ENCODE measurements at regions not wholly inside any gene's neighbourhood (a gene's known extent, or its start where the extent isn't known, plus 50 kb on each side); places are given as distances from the start of the nearest gene placed in this dataset.
"Not testable (repeated sequence)": the region's sequence is repeated elsewhere in the genome, so short reads cannot be mapped to it uniquely, and the experiment has no call there.

DNA sequence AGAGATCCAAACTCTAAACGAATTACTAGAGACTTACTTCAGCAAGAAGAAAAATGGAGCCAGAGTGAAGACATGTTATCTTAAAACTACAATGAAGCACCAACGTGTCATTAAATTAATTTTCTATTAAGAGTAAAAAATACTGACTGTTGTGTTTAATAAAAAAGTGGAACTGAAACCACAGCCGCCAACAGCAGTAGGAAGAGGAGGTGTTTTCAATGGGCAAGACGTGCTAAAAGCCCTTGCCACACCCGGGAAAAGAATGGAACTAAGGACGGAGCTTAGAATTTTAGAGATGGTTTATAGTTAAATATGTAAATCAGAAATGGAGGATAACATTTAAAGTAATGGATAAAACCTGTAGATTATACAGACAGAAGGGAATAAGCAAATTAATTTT, 608.7 kb downstream of the TFAP2A start:
- DNase-seq = no peak

DNA sequence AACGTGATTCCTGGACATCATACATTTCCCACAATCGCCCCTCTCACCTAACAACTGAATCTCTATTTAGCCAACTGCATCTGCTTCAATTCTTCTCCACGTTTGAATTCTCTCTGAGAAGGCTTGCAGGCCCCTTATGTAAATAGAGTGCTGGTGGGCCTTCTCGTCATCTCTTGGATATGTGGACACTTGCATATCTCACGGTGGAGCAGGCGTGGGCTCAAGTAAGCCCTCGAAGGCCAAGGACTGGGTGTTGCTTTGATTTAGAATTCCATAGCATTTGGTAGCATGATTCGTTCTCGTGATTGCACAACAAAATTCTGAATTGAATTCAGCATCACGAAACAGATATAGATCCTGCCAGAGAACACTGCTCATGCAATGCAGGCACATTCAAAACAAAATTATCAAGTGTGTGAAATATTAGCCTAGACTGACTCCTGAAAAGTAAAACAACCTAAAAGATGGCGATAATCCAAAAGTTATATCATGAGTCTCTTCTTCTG, 613.6 kb downstream of the TFAP2A start:
- DNase-seq = peak; percentile 25

DNA sequence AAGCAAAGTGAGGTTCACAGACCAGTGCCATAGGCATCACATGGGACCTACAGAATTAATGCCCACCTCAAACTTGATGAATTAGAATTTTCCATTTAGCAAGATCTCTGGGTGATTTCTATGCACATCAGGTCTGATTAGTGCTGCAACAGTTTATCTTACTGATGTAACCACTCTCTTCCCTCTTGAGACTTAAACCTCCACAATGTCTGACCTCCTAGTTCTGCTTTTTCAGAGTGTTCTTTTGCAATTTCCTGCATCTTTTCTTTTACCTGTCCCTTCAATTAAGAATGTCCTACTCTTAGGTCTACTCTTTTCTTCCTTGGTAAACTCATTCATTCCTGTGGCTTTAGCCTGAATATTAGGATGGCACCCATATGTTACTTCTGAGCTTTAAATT, 615.3 kb downstream of the TFAP2A start:
- DNase-seq = no peak

DNA sequence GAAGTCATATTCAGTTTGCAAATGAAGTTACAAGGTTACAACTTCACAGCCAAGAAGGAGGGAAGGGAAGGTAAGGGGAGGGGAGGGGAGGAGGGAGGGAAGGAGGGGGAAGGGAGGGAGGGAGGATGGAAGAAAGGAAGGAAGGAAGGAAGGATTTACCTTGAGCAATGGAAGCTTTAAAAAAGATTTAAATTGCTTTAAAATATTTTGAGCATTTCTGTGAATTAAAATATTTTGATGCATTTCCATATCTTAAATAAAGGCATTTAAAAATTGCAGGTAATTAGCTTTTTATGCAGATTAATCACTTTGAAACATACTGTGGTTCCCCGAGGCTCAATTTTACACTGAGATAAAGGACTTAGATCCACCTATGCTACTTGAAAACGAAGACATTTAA, 618.0 kb downstream of the TFAP2A start:
- DNase-seq = no peak

DNA sequence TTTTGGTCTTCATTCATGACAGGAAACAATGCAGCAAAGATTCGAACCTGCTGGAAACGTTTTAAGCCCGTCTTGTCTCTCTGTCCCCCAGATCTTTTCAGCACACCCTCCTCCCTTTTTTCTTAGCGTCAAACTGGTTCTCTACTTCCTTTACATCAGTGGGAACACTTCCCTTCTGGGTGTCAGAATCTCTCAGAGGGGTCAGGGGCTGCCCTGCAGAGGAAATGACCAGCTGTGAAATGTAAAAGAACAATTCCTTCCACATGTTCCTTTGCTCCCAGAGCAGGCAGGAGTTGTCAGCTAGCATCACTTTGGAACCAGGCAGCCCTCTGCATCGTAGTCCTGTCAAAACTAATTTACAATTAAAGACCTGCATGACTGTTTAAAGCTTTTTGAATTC, 619.0 kb downstream of the TFAP2A start:
- no peak for DNase-seq

DNA sequence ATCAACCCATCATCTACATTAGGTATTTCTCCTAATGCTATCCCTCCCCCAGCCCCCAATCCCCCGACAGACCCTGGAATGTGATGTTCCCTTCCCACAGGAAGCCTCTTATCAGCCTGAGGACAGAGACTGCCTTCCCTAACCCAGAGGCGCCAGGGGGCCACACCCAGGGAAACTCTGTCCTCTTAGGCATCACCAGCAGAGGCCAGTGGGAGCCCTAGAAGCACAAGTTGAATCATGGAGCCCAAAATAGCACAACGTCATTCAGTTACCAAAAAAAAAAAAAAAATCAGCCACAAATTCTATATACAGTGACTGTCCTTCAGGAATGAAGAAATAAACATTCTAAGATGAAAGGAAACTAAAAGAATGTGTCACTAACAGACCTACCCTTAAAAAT, 625.7 kb downstream of the TFAP2A start:
- no peak for DNase-seq

DNA sequence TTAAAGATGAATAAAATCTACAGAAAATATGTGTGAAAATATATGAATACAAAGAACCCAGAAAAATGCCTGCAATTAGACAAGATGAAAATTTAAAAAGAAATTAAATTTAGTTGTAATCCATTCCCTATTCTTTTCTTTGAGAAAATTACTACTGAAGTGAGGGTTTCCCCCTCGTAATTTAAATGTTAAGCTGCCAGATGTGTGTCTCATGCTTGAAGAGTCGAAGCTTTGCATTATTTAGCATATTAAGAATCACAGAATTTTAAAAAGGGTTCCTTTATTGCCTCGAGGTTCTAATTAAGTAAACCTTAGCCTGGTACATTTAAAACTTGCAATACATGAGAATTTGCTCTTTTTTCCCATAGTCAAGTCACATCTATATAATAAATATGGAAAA, 630.1 kb downstream of the TFAP2A start:
- no peak for DNase-seq

DNA sequence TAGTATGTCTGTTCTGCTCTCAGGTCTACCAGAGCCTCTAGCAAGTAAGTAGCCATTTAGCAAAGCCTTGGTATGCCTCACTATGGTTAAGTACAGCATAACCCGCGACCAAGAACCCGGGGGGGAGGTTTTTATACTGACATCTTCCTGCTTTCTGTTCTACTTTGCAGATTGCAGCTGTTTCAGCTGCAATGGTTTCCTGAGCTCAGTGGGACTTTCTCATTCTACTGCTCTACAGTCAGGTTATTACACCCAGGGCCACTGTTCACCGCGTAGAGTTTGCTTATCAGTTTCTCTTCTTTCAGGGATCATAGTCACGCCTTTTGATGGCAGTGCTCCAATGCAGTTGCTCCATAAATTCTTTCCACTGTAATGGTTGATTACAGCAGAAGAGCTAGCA, 631.3 kb downstream of the TFAP2A start:
- DNase-seq = no peak

DNA sequence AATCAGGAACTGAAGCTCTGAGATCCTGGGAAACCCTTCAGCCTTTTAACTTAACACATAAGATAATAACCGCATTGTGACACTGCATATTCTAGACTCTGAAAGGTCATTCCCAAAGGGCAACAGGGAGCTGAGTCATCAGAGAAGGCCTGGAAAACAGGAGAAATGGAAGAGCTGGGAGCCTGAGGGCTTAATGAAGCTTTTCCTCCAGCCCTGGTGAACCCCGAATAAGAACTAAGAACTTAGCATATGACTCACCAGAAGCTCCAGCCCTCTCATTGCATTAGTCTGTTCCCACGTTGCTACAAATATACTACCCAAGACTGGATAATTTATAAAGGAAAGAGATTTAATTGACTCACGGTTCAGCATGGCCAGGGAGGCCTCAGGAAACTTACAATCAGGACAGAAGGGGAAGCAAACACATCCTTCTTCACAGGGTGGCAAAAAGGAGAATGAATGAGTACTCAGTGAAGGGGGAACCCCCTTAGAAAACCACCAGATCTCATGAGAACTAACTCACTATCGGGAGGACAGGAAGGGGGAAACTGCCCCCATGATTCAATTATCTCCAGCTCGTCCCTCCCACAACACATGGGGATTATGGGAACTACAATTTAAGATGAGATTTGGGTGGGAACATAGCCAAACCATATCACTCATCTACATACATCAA, 648.5 kb downstream of the TFAP2A start:
- no peak for DNase-seq

DNA sequence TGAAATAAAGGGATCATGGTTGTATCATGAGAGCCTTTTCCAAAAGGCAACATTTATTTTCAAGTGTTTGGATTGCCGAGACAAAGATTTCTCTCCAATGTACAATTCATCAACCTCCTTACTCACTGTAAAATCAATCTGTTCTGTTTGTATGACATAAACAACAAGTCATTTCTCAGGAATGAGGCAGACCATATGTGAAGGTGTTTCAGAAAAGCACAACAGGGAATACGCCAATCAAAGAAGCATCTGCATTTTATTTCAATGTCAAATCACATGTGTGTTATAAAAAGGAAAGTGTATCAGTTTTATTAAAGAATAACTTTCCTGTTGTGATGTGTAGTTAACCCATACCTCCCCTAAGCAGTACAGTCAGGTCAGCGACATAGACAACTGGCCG, 653.7 kb downstream of the TFAP2A start:
- DNase-seq = no peak

DNA sequence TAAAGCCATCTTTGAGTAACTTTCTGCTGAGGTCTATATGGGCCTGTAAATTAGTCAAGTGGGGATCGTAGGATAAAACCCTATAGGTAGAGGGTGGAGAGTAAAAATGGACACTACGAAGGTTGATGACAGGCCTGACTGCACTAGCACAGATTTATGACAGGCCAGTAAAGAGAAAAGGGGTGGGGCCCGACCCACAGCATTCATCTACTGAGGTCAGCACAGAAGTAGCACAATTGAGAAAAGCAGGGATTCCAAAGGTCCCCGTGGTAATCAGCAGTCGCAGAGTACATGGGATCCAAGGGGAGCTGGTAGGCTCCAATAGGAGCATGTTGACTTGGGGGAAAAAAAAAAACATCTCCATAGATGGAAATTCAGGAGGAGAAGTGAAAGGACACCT, 660.4 kb downstream of the TFAP2A start:
- DNase-seq = no peak

DNA sequence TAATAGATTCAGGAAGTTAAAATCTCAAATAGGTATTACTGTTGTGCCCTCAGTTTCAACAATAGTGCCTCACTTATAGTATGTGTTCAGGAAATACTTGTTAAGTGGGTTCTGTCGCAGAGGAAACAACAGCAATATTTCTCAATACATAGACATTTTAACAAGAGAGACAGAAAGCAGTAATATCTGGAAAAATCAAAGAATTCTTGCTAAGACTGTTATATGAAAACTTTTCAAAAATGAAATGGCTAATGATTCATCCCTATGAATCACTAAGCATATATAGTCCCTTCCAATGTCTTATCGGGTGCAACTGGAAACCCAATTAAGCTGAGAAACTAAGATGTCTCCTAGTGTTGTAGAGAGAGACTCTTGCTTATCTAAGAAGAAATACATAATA, 668.9 kb downstream of the TFAP2A start:
- no peak for DNase-seq

DNA sequence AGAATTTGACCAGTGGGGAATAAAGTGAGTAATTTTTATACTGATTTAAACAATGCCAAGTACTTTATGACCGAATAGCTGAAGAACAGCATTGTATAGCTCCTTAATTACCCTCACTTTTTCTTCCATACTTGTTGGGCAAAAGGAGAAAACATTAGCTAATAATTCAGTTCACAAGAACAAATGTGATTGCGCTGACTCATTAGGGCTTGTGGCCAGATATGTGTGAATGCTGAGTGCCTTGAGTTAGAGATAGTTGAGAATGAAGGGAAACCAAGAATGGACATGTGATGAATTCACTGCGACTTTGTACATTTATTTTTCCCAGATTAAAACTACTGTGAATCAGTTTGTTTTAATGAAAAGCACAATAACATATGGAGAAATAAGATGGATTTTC, 669.4 kb downstream of the TFAP2A start:
- DNase-seq = no peak

DNA sequence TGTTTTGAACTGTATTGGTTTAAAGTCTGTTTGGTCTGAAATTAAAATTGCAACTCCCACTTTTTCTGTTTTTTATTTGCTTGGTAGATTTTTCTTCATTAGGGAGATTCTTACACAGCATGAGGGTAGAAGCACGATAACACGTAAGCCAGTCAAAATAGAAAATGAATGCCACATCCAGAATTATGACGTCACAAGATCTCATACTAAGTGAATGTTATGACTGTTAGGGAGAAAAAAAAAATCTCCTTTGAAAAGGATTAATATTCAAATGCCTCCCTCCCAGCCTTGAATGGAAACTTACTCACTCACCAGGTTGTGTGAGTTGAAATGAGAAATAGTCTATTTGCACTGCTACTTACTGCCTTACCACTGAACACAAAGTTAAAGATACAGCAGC, 670.8 kb downstream of the TFAP2A start:
- no peak for DNase-seq

DNA sequence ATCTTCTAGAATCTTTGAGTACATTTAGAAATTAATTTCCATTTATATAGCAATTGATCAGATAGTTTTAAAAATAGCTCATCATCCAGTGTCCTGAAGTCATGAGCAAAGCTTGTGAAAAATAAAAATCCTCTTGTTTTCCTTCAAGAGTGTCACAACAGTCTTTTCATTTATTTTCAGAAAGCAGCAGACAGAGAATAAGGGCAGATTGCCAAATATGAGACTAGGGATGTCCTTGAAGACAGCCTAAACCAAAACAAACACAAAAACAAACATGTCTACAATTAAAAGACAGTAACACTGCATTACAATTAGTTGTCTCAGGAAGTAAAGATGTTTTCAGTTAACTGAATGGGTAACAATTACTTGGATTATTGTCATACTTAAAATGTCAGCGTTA, 682.8 kb downstream of the TFAP2A start:
- DNase-seq = peak; percentile 66

DNA sequence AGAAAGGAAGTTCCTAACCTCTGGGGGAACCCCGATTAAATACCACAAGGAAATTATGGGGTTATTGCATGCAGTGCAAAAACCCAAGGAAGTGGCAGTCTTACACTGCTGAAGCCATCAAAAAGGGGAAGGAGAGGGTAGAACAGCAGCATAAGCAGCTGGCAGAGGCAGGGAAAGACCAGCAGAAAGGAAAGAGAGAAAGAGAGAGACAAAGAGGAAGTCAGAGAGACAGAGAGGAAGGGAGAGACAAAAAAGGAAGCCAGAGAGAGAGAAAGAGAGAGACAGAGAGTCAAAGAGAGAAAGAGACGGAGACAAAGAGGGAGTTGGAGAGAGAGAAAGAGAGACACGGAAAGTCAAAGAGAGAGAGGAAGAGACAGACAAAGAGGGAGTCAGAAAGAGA, 689.1 kb downstream of the TFAP2A start:
- DNase-seq = not testable (repeated sequence)

DNA sequence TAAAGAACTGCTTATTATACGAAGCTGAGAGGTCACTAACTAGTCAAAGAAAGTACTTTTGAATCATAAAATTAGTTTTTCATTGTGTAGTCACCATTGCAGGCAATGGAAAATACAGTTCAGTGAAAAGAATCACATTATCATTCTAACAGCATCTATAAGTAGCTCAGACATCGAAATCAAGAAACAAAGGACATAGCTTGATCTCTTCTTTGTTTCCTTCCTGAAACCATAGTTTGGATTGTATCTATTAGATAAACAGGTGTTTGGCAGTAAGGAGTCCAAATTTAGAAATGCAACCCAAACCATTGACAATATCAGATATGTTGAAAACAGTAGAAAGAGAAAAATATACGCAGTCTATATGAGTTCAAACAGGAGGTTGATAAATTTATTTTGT, 697.3 kb downstream of the TFAP2A start:
- no peak for DNase-seq

DNA sequence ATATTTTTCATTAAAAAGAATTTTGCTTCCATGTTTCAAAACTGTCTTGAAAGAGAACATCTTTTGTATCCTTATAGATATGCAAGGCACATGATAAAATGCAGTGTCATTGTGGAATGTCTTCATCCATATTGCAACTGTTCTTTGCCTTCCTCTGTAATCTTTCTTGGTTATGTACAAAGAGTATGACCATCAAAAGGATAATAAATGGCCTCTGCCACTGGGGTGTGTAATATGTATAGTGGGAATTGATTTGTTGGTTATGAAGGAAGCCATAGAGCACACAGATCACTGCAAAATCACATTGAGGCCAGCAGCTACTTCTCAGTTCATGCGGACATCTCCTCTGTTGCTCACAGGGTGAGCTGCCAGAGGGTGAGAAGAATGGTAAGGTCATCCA, 703.5 kb downstream of the TFAP2A start:
- DNase-seq = no peak

DNA sequence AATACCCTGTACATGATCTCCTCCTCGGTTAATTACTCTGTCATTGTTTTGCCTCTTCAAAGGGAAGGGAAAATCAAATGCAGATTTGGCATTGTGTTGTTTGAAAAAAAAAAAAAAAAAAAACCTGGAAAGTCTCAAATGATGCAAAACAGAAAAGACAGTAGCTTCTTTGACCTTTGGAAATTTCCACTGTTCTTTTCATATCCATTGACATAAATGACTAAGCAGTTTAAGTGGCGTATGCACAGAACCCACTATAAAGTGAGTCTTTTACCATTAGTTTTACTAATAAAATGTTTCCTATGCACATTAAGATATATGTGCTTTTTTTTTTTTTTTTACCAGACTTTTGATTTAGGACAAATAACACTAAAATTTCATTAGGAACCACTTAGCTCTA, 704.3 kb downstream of the TFAP2A start:
- no peak for DNase-seq

DNA sequence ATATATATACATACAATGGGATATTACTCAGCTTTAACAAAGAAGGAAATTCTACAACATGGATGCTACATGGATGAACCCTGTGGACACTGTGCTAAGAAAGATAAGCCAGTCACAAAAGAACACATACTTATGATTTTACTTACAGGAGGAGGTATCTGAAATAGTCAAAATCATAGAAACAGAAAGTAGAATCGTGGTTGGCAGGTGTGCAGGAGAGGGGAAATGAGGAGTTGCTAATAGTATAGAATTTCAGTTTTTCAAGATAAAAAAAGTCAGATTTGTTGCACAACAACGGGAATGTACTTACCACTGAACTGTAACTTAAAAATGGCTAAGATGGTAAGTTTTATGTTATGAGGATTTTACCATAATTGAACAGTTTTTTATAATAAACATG, 706.3 kb downstream of the TFAP2A start:
- no peak for DNase-seq

DNA sequence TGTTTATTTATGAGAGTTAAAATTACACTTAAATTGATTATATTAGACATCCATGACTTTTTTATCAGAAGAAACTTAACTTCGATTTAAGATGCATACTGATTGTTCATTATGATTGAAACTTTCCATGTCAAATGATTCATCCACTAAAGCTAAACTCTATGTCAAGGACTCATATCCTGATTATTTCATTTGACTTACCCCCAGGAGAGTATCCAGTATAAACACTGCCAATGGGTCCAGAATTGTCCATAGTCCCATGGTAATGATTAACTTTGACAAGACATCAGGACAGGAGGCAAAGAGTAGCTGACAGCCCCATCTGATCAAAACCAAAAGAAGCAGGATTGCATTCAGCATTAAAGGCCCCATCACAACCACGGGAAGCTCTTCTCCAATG, 709.9 kb downstream of the TFAP2A start:
- no peak for DNase-seq

DNA sequence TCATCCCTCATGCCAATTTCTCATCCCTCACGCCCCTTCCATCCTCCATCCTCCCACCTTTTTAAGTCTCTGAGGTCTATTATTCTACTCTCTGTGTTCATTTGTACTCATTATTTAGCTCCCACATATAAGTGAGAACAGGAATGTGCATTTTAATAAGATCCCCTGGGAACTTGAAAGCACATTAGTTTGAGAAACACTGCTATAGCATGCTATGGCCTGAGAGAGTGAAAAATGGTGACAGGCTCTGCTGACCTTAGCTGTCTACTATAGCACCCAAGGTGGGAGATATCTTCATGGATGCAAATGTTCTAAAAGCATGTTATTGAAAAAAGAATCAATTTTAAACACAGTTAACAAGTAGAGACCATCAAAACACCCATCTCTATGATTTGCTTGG, 712.0 kb downstream of the TFAP2A start:
- no peak for DNase-seq

DNA sequence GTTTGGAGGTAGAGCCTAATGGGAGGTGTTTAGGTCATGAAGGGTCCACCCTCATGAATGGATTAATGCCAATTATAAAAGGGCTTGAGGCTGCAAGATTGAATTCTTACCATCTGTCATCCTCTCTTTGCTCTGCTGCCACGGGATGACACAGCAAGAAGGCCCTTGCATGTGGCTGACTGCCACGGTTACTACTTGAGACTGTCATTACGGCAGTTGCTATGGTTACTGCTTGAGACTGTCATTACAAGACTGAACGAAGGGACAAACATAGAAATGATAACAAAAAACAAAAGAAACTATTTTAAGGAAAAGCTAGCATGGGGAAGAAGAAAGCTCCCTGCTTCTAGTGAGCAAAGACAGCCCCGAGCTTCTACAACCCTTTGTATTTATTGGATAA, 715.0 kb downstream of the TFAP2A start:
- DNase-seq = no peak

DNA sequence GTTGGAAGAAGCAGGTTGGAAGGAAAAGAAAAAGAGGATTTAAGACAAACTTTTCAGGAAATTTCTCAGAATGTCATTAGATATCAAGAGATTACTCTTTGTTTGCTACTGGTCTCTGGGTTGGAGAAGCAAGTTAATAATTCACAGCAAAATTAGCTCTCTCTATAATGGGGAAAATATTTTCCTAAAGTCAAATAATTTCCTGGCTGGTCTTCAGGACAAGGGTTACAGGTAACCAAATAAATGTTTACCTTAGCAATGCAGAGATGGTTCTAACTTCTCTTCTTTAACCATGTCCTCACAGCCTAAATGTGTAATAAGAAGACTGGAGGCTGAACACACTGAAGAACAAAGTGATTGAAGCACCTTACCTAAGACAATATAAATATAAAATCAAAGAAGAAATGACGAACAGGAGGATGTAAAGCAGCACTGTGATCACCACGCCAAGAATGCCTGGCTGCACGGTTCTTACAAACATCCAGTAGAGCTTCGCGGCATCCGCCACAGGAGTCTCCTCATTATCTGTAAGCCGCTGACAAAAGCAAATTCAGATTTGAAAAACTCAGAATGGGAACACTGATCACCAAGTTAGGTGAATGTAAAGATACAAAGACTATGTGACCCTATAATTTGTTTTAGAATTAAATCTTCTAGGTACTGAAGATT, 717.5 kb downstream of the TFAP2A start:
- DNase-seq = no peak

Measured in skin of body (tissue), 1 donor.